HG03066 (cell line): ENCODE measurements at regions not wholly inside any gene's neighbourhood (a gene's known extent, or its start where the extent isn't known, plus 50 kb on each side); places are given as distances from the start of the nearest gene placed in this dataset.

Source experiments
- ATAC-seq: cut with Tn5 transposase; IDR thresholded peaks from one replicate; pipeline ENCODE4 v1.9.1; 2021; ENCODE audit warnings: low read depth; ENCODE audit not compliant: unreplicated experiment

DNA sequence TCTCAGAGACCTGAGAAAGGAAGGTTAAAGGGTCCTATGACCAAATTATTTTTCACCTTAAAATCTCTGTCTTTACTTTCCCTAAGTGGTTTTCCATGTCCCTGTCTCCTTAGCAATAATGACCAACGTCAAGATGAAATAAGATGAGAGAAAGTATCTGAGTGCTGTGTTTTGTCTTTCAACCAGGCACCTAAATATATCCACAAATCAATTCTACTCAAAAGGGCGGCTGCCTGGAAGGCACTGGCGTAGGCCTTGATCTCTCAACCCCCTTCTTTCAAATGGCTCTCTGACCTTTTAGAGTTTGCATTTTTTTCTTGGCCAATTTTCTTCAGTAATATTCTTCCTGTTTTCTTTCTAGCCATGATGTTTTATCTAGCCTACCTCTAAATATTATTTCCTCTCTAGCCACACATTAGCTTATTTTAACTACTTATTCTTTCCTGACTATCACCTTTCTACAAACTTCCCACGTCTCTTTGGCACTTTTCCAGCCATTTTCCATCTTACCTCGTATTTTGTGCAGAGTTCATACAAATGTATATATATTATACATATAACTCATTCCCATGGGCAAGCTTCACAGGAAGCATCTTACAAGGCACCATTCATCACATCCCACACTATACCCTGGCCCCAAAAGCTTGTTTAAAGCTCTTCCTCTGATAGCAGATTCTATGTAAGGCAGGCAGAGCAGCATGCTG lies 204.5 kb downstream of the SNX18 start:
- no peak for ATAC-seq

DNA sequence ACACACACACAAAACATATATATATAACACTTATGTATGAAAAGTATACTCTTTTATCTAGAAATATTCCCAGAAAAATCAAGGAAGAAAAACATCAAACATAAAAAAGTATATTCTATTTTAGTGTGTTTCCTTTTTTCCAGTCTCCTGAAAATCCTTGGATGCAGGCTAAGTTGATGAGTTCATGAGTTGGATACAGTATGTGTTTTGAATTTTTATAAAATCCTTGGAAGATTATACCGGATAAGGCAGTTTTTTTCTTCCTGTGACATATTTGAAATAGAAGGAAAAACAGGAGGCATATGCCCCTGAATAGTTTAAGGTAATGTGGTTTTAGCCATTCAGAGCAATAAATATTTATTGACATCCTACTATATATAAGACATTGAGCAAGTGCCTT lies 203.6 kb downstream of the SNX18 start:
- ATAC-seq = no peak

DNA sequence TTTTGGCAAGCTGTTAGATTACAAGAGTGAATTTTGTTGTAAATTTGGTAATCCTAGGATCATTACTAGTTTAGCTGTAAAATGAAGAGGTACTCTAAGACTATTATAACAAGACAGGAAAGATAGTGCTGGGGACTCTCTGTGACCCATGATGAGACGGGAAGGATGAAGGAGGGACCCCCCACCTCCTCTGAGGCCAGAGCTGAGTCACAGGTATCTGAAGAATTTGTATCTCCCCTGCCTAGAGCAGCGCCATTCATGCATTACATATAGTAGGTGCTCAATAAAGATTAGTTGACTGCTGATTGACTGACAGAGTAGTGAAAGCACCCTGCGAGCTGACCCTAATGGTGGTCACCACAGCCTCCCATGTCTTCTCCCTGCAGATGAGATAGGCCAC lies 202.8 kb downstream of the SNX18 start:
- no peak for ATAC-seq

DNA sequence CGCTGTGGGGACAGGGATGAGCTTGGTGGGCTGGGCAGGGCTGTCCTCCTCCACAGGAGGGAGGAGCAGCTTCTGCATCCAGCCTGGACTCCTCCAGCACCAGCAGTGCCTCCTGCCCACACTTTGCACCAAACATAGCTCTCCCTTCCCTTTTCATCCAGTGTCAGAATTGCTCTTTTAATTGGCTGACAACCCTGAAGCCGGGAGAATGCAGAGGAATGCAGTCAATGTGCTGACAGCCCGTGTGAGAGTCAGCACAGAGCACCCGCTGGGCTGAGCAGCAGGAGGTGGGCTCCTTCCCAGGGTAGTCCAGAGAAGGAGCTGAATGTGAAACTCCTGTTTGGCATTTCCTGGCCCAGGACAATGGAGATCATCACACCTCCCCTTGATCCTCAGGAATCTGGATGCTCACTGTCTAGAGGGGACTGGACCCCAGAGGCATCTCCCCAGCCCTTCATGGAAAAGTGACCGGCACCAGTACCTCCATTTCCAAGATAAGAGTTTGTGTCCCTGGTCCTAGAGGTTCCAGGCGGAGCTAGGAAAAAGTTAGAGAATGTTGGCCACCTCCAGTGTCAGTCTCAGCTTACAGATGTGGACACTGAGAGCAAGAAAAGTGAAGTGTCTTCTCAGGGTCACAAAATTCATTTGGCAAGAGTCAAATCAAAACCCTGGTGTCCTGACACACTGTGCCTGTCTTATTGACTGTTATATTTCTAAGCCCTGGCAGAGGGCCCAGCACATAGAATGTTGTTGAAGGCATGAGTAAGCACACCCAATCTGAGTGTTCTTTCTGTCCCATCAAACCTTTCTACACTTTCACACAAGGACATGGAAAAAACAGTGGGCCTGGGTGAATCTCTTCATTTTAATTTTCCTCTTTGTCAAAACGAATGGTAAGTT lies 202.1 kb downstream of the SNX18 start:
- ATAC-seq = no peak

DNA sequence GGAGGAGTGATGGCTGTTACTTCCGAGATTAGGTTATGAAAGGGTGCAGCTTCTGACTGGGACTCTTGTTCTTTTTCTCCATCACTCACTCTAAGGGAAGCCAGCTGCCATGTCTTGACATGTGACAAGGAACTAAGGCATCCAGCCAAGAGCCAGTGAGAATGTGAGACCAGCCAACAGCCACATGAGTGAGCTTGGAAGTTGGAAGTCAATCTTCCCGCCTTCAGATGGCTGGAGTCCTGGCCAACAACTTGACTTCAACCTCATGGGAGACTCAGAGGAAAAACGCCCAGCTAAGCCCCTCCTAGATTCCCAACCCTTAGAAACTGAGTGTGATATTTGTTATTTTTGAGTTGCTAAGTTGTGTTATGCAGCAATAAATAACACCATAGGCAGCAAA lies 201.1 kb downstream of the SNX18 start:
- ATAC-seq = no peak

DNA sequence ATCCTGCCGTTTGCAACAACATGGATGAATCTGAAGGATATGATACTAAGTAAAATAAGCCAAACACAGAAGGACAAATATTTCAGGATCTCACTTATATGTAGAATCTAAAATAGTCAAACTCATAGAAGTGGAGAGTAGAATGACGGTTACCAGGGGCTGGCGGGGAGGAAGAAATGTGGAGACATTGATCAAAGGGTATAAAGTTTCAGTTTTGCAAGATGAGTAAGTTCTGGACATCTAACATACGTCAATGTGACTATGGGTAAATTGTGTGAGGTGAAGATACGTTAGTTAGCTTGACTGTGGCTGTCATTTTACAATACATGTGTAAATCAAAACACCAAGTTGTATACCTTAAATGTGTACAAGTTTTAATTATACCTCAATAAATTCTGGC lies 200.3 kb downstream of the SNX18 start:
- ATAC-seq = no peak

DNA sequence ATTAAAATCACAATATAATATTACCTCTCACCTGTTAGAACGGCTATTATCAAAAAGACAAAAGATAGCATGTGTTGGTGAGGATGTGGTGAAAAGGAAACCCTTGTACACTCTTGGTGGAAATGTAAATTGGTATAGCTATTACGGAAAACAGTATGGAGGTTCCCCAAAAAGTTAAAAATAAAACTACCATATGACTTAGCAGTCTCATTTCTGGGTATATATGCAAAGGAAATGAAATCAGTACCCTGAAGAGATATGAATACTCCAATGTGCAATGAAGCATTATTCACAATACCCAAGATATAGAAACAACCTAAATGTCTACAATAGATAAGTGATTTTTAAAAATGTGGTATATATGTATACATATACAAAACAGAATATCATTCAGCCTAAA lies 199.9 kb downstream of the SNX18 start:
- no peak for ATAC-seq

DNA sequence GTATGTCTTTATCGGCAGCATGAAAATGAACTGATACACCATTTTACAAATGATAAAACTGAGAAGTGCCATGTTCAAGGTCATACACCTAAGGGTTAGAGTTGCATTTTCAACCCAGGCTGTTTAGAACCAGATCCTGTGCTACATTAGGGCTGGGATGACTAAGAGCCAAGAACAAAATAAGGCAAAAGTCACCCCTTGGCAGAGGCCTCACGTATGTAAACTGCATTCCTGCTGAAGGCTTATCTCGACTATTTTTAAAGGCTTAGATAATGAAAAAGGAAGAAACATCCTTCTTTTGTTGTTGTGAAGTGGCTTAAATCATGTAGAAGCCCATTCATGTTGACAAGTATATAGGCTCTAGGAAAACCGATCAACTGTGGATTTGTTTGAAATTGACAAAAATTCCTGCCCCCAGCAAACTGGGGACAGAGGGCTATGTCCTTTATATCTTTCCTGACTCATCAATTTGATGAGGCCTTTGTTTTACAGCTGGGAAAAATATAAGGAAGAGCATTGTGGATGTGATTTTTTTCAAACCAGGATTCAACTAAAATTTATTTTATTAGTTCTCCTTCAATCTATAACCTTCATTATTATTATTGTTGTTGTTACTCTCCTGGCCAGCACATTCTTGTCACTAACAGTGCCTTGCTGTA lies 196.5 kb downstream of the SNX18 start:
- ATAC-seq = no peak

DNA sequence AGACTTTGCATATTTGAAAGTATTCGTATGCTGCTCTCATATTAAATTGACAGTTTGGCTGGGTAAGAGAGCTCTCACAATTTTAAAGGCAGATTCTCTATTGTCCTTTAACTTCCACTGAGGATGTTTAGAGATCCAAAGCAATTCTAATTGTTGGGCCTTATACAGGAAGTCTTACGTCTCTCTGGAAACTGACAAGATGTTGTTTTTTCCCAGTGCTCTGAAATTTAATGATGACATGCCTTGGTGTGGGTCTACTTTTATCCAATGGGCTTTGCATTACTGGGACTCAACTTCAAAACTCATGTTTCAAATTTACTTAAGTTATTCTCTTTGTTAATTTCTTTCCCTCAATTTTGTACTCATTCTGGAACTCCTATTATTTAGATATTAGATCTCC lies 191.5 kb downstream of the SNX18 start:
- no peak for ATAC-seq

DNA sequence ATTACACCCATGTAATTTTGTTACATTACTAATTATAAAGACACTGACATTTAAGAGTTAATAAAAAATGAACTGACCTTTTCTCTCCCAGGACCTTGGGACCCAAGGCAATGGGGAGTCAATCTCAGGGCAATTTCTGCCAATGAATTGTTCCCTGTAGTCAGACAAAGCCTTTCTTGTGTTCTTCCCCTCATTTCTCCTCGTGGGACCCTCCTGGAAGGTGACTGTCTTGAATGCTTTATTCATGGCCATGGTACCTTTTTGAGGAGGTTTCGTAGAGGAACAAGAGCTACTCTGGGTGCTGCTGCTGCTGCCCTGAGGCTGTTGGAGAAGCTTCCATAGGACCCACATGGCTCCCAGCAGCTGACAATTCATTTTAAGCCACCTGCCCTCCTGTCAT lies 190.3 kb downstream of the SNX18 start:
- ATAC-seq = no peak

DNA sequence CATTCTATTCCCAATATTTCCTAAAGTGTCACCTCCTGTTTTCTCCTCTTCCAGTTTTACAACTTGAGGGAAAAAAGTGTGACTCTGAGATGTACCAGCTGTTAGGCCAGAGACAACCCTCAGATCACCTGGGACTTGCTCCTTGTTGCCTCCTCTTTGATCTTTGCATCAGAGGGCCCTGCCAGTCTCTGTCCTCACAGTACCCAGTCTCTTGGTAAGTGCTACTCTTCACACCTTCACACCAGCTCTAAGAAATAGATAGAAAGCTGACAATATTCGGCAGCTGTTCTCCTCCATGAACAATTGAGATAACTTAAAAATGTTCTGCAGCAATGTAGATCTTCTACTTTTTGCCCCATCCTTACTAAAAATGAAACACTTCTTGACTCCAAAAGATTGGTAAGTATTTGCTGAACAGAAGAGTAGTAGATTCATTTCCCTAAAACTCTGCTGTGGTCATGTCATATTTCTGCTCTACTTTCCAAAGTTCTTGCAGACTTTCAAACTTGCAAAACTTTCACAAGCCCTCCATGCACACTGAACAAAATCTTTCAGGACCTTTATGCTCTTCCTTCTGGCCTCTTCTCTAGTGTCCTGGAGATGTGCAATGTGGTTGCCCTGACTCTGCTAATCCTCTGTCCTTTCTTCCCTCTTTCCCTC lies 188.6 kb downstream of the SNX18 start:
- no peak for ATAC-seq

DNA sequence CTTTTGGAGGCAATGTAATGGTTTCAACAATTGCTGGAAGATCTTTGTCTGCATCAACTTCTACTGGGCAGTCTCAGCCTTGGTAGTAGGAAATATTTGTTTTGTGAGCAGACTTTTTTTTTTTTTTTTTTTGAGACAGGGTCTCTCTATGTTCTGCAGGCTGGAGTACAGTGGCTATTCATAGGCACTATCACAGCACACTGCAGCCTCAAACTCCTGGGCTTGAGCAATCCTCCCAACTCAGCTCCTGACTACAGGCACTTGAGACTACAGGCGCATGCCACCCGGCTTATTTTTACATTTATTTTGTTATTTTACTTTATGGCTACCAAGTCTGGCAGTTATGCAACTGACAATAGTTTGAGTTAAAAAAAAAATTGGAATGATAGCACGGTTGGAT lies 187.3 kb downstream of the SNX18 start:
- ATAC-seq = no peak

DNA sequence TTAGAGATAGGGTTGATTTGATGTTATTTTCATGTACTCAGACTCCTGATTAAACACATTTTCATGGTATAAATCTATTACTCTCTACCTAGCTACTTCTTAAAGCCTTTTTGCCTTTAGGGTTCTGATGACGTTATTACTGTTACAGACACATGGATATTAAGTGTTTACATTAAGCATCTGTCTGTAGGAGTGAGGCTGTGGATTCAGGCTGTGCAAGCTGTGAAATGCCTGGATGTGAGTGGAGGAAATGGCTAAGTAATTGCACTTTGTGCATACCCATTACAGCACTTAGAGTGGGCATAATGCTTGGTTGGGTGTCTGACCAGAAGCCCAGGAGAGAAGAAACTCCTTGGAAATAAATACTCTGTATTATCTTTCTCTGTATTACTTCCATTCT lies 186.8 kb downstream of the SNX18 start:
- ATAC-seq = no peak

DNA sequence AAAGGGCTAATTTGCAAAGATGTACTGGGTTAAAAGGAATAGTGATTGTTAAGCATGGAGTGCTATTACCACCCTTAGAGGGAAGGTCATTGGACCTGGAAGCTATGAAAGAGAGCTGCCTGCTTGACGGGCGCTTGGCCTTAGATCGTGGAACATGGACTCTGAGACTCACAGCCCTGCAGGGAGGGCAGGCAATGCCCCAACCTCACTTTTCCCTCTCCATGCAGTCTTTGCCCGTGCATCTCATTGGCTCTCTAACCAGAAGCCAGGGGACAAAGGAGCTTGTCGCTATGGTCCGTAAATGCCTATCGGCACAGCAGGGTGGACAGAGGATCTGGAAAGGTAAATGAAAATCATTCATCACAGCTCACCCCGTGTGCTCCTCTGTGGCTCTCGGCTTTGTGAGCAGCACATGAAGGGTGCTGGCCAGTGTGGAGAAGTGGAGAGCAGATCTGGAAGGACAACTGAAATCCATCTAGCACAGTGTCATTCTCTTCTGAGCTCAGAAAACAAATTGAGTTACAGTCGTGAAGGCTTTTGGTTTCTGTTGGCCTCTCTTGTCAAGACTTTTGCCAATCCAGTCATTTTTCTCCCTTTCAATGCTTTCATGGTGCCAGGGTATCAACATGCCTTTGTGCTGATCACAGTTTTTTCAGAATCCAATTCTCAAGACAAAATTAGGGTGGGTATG lies 186.2 kb downstream of the SNX18 start:
- no peak for ATAC-seq

DNA sequence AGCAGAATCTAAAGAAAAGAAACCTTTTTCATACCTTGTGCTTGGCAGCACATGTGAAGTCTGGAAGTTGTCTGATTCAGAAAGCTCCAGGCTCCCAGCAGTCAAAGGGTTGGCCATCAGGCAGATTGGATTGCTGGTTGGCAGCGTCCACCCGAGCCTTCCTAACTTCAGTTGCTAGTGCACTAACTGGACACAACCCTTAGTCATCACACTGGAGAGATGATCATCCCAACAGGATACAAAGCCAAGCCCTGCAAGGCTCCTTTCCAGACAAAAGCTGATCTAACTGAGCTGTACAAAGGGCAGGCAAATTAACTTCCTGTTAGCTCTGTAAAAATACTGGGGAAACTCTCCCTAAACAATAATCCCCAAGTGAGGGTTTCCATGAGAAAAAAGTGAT lies 185.6 kb downstream of the SNX18 start:
- no peak for ATAC-seq

DNA sequence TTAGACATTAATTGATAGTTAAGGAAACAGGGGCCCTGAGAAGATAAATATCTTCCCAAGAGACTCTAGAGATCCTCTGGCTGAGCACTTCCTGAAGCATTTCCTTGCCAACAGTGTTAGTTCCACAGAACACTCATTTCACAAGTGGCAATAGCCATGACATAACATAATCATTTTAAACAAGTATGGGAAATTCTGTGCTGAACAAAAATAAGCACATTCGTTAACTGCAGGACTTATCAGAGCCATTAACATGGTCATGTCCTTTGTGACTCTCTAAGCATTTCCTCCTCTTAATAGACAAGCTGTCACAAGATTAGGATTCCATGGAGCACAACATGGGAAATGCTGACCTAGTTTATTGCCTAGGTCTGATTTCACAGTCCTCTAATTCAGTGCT lies 184.9 kb downstream of the SNX18 start:
- no peak for ATAC-seq

DNA sequence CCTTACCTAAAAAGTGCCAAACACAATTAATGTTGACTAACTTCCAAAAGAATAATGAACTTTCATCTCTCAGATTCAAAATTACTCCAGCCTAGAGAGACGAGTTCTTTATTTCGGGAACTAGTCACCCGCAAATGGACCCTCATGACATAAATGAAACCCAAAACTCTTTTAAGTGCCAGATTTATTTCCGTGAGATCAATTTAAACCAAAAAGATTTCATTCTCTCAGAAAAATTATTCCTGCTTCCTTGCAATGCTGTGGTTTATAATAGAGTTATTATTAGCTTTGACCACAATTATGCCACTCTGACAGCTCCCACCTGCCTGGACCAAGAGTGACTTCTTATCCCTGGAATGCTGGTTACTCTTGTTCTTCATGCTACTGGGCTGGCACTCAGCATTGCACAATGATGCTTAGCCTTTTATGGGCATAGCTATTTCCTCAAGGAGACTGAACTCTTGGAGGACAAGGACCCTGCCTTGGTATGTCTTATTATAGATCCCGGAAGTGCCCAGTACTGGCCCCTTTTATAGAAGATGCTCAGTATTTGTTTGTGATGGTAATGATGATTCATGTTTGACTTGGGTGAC lies 183.5 kb downstream of the SNX18 start:
- no peak for ATAC-seq

DNA sequence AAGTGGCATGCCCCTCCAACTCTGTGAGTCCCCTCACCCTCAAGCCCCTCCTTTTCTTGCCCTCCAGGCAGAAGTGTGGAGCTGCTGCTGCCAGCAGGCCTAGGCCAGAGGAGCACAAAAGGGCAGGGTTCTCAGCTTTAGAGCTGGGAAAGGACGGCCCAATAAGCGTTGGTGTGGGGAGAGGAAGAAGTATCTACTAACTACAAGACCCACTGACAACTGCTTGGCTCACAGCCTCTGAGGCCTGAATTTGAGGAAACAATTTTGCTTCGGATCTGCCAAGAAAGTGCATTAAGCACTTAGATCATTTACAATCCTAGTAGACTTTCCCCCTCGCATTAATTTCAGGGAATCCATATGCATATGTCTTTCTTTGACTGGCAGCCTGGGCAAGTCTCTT lies 179.4 kb downstream of the SNX18 start:
- no peak for ATAC-seq

DNA sequence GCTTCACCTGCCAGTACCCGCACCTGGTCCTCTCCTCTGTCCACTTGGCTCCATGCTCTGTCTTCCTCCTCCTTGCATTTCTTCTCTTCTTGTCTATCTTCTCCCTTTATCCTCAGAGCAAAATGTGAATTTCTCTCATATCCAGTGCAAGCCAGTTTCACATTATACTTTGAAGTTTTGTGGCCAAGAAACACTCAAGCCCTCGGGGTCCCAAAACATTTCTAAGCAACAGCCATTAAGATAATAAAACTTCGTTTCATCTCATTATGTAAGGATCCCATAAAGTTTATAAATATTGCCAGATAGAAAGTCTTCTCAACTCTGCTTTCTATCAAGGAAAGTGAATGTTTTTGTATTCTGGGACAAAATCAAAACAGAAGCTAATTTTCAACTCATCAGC lies 178.8 kb downstream of the SNX18 start:
- ATAC-seq = no peak
